ENCODE measurements at regions not wholly inside any gene's neighbourhood (a gene's known extent, or its start where the extent isn't known, plus 50 kb on each side); places are given as distances from the start of the nearest gene placed in this dataset.

- Histone ChIP-seq H3F3A (ENCODE audit: low read depth) (no peaks in the 10 kb centered on the region), H3K79me2 (ENCODE audit: low read depth) (no peaks in the 10 kb centered on the region), H3K4me1 (peaks cover 12% of the 10 kb centered on the region), H3K9ac (no peak overlapping the region), H3K27ac (no peak overlapping the region), H3K36me3 (no peaks in the 10 kb centered on the region), H3K4me3 (no peak overlapping the region), H2AFZ (replicated peaks) (no peak overlapping the region), H3K4me2 (no peak overlapping the region), H4K20me1 (ENCODE audit: low read depth) (no peaks in the 10 kb centered on the region), H3K9me3 (ENCODE audit: low read depth) (no peaks in the 10 kb centered on the region), H3K27me3 (no peaks in the 10 kb centered on the region)
- DNase-seq (ENCODE audit: low spot score) = no peak
- Mint-ChIP-seq H3K4me3 (no peak overlapping the region), H3K27ac (no peak overlapping the region), H3K27me3 (ENCODE audit: insufficient read depth, low read depth) (peaks cover 9% of the 10 kb centered on the region), H3K9me3 (no peaks in the 10 kb centered on the region), H3K36me3 (no peaks in the 10 kb centered on the region), H3K4me1 (peaks cover 42% of the 10 kb centered on the region)
- no peak for TF ChIP-seq CTCF (IDR thresholded peaks at IDR 0.05)
- no peak for TF ChIP-seq EZH2 (IDR thresholded peaks at IDR 0.05)
- no peak for TF ChIP-seq EZH2phosphoT487 (IDR thresholded peaks at IDR 0.05)
Observed at GRCh38 chr11:11068113-11068512, 210.3 kb upstream of the ZBED5 start.

GRCh38 chr11:11065396-11065795 lies 207.5 kb upstream of the ZBED5 start:
- no peak overlapping the region for H3K27ac ChIP-seq
- H3K4me3 ChIP-seq = no peak overlapping the region
- H3K27ac Mint-ChIP-seq = no peak overlapping the region
- no peak overlapping the region for H3K4me3 Mint-ChIP-seq
- no peak overlapping the region for H2AFZ ChIP-seq (replicated peaks)
- H3K36me3 ChIP-seq = no peaks in the 10 kb centered on the region
- no peaks in the 10 kb centered on the region for H4K20me1 ChIP-seq (ENCODE audit: low read depth)
- H3K79me2 ChIP-seq (ENCODE audit: low read depth) = no peaks in the 10 kb centered on the region
- H3K4me2 ChIP-seq = no peak overlapping the region
- peaks cover 8% of the 10 kb centered on the region for H3K27me3 Mint-ChIP-seq (ENCODE audit: insufficient read depth, low read depth)
- no peaks in the 10 kb centered on the region for H3K27me3 ChIP-seq
- no peaks in the 10 kb centered on the region for H3K36me3 Mint-ChIP-seq
- H3K9ac ChIP-seq = no peak overlapping the region
- H3K9me3 Mint-ChIP-seq = no peaks in the 10 kb centered on the region
- peaks cover 11% of the 10 kb centered on the region for H3K4me1 ChIP-seq
- no peaks in the 10 kb centered on the region for H3F3A ChIP-seq (ENCODE audit: low read depth)
- no peak for DNase-seq (ENCODE audit: low spot score)
- TF ChIP-seq EZH2phosphoT487 (IDR thresholded peaks at IDR 0.05) (no peak), CTCF (IDR thresholded peaks at IDR 0.05) (no peak), EZH2 (IDR thresholded peaks at IDR 0.05) (no peak)
- H3K9me3 ChIP-seq (ENCODE audit: low read depth) = no peaks in the 10 kb centered on the region
- H3K4me1 Mint-ChIP-seq = peaks cover 17% of the 10 kb centered on the region

- Histone ChIP-seq H3K4me3 (no peak overlapping the region), H3K4me1 (no peaks in the 10 kb centered on the region), H3K79me2 (ENCODE audit: low read depth) (no peaks in the 10 kb centered on the region), H3F3A (ENCODE audit: low read depth) (no peaks in the 10 kb centered on the region), H3K4me2 (no peak overlapping the region), H3K9ac (no peak overlapping the region), H3K36me3 (peaks cover 5% of the 10 kb centered on the region), H3K9me3 (ENCODE audit: low read depth) (no peaks in the 10 kb centered on the region), H3K27me3 (no peaks in the 10 kb centered on the region), H2AFZ (replicated peaks) (no peak overlapping the region), H4K20me1 (ENCODE audit: low read depth) (no peaks in the 10 kb centered on the region), H3K27ac (no peak overlapping the region)
- TF ChIP-seq CTCF (IDR thresholded peaks at IDR 0.05) (no peak), EZH2 (IDR thresholded peaks at IDR 0.05) (no peak), EZH2phosphoT487 (IDR thresholded peaks at IDR 0.05) (no peak)
- Mint-ChIP-seq H3K4me3 (no peak overlapping the region), H3K36me3 (peaks cover 4% of the 10 kb centered on the region), H3K27me3 (ENCODE audit: insufficient read depth, low read depth) (peaks cover 4% of the 10 kb centered on the region), H3K4me1 (no peaks in the 10 kb centered on the region), H3K27ac (no peak overlapping the region), H3K9me3 (peaks cover 35% of the 10 kb centered on the region)
- DNase-seq (ENCODE audit: low spot score) = no peak
Observed at GRCh38 chr11:11057472-11057854, 199.6 kb upstream of the ZBED5 start.
